SK-N-SH (cell line): ENCODE measurements at regions not wholly inside any gene's neighbourhood (a gene's known extent, or its start where the extent isn't known, plus 50 kb on each side); places are given as distances from the start of the nearest gene placed in this dataset.

Source experiments
- CTCF ChIA-PET: fragments of 300-600, 350-600 bp; formaldehyde crosslinking; extraction: SDS; loops from one replicate; lab custom pipeline; 2021; lab: Yijun Ruan, JAX
- POLR2A ChIA-PET: fragments of 350-600 bp; sonication (Branson Sonifier 250); formaldehyde crosslinking; extraction: SDS; loops from one replicate; lab custom pipeline; 2020; ENCODE audit warnings: antibody characterized with exemption, inconsistent platforms; lab: Yijun Ruan, JAX
- DNase-seq: peaks from one replicate; pipeline ENCODE4 v3.0.0; 2012
- H2AFZ ChIP-seq: fragments of 200-600 bp; sonication (generic); 2 replicates; pipeline ENCODE4 v1.8.1; 2016; ENCODE audit warnings: antibody characterized with exemption, mild to moderate bottlenecking, low read depth
- H3F3A ChIP-seq: fragments of 200-600 bp; sonication (generic); replicated peaks from 2 replicates; pipeline ENCODE3; 2016; ENCODE audit warnings: antibody characterized with exemption, mild to moderate bottlenecking; ENCODE audit not compliant: insufficient read depth
- H3K27ac ChIP-seq, 2 experiments: fragments of 200-500 bp in 1 of 2; fragments of 200-600 bp in 1 of 2; sonication (Bioruptor generic) in 1 of 2; sonication (generic), shearing (Covaris generic) in 1 of 2; 2 replicates each; pipeline versions ENCODE4 v1.5.1 to v1.6.1; 2014 to 2016; ENCODE audit warnings: low read depth in 2 of 2, inconsistent platforms in 1 of 2, low read length in 1 of 2, mild to moderate bottlenecking in 1 of 2, mixed read lengths in 1 of 2
- H3K27me3 ChIP-seq: fragments of 200-600 bp; sonication (generic), shearing (Covaris generic); 2 replicates; pipeline ENCODE4 v1.6.1; 2016; ENCODE audit warnings: mixed run types; ENCODE audit not compliant: insufficient read depth
- H3K36me3 ChIP-seq, 2 experiments: fragments of 200-500 bp in 1 of 2; fragments of 200-600 bp in 1 of 2; sonication (Bioruptor generic) in 1 of 2; sonication (generic) in 1 of 2; replicated peaks in 1 of 2; 2 replicates each; pipeline versions ENCODE3 to v1.5.1; 2014 to 2016; ENCODE audit warnings: low read length in 1 of 2, mild to moderate bottlenecking in 1 of 2; ENCODE audit not compliant: insufficient read depth in 2 of 2, control insufficient read depth in 1 of 2
- H3K4me1 ChIP-seq, 2 experiments: fragments of 200-500 bp in 1 of 2; fragments of 200-600 bp in 1 of 2; sonication (Bioruptor generic) in 1 of 2; sonication (generic), shearing (Covaris generic) in 1 of 2; 2 replicates each; pipeline versions ENCODE4 v1.5.1 to v1.6.1; 2014 to 2016; ENCODE audit warnings: low read depth in 1 of 2, low read length in 1 of 2, mixed run types in 1 of 2; ENCODE audit not compliant: insufficient read depth in 2 of 2, control insufficient read depth in 1 of 2
- H3K4me2 ChIP-seq: fragments of 200-600 bp; sonication (generic), shearing (Covaris generic); 2 replicates; pipeline ENCODE4 v1.6.1; 2017; ENCODE audit warnings: mixed run types
- H3K4me3 ChIP-seq, 2 experiments: fragments of 200-500 bp in 1 of 2; fragments of 200-600 bp in 1 of 2; sonication (Bioruptor generic) in 1 of 2; sonication (generic), shearing (Covaris generic) in 1 of 2; 2 replicates each; pipeline versions ENCODE4 v1.5.1 to v1.8.1; 2014 to 2016; ENCODE audit warnings: low read depth in 2 of 2, inconsistent platforms in 1 of 2, low read length in 1 of 2, mild to moderate bottlenecking in 1 of 2, mixed read lengths in 1 of 2, moderate library complexity in 1 of 2
- H3K79me2 ChIP-seq: fragments of 200-600 bp; sonication (generic); 2 replicates; pipeline ENCODE4 v1.8.1; 2017; ENCODE audit warnings: mild to moderate bottlenecking; ENCODE audit not compliant: insufficient read depth
- H3K9ac ChIP-seq: fragments of 200-600 bp; sonication (generic); 2 replicates; pipeline ENCODE4 v1.6.1; 2017; ENCODE audit warnings: mixed run types
- H3K9me2 ChIP-seq: fragments of 200-600 bp; sonication (generic); 2 replicates; pipeline ENCODE4 v1.6.1; 2017; ENCODE audit warnings: mixed run types
- H3K9me3 ChIP-seq: fragments of 200-600 bp; sonication (generic); 2 replicates; pipeline ENCODE4 v1.6.1; 2017; ENCODE audit warnings: mixed run types, mild to moderate bottlenecking, moderate library complexity
- H4K20me1 ChIP-seq: fragments of 200-600 bp; sonication (generic); 2 replicates; pipeline ENCODE4 v1.6.1; 2017; ENCODE audit warnings: mild to moderate bottlenecking, mixed run types; ENCODE audit not compliant: insufficient read depth
- FOXM1 ChIP-seq: IDR thresholded peaks from 2 replicates; pipeline ENCODE4 v1.4.0; 2012; ENCODE audit warnings: low read depth, mild to moderate bottlenecking
- GATA2 ChIP-seq: sonication (generic); formaldehyde crosslinking; IDR thresholded peaks from 2 replicates; pipeline ENCODE4 v1.5.0; 2020; ENCODE audit warnings: mild to moderate bottlenecking, missing genetic modification reagents
- JUND ChIP-seq: IDR thresholded peaks from 2 replicates; pipeline ENCODE4 v1.4.0; 2012
- MAX ChIP-seq: IDR thresholded peaks from 2 replicates; pipeline ENCODE4 v1.4.0; 2012; ENCODE audit warnings: low read depth
- PBX3 ChIP-seq: IDR thresholded peaks from 2 replicates; pipeline ENCODE4; 2012
- RAD21 ChIP-seq: IDR thresholded peaks from 2 replicates; pipeline ENCODE4 v1.6.1; 2012; ENCODE audit warnings: mild to moderate bottlenecking, low read length
- REST ChIP-seq: IDR thresholded peaks from 2 replicates; pipeline ENCODE4 v1.6.1; 2012; ENCODE audit warnings: mild to moderate bottlenecking, low read depth, low read length, moderate library complexity
- RXRA ChIP-seq: IDR thresholded peaks from 2 replicates; pipeline ENCODE4 v1.4.0; 2012; ENCODE audit warnings: low read depth, mild to moderate bottlenecking, borderline replicate concordance
- USF2 ChIP-seq: fragments of 150-350 bp; IDR thresholded peaks from 2 replicates; pipeline ENCODE4 v1.6.1; 2017; ENCODE audit warnings: antibody characterized with exemption, low read length, low read depth, borderline replicate concordance
- ZBTB33 ChIP-seq: IDR thresholded peaks from 2 replicates; pipeline ENCODE4 v1.4.0; 2012; ENCODE audit warnings: low read depth, borderline replicate concordance
- WGBS: methylation state at CpG from one replicate; pipeline ENCODE4 v1.1.6; 2017; ENCODE audit warnings: low lambda C conversion rate; 5-methylcytosine and 5-hydroxymethylcytosine counted together
- TF ChIP-seq, protein P1 (sequence below): fragments of 150-350 bp; IDR thresholded peaks from 2 replicates; pipeline ENCODE4 v1.6.1; 2016; ENCODE audit warnings: mild to moderate bottlenecking, low read depth, low read length

DNA sequence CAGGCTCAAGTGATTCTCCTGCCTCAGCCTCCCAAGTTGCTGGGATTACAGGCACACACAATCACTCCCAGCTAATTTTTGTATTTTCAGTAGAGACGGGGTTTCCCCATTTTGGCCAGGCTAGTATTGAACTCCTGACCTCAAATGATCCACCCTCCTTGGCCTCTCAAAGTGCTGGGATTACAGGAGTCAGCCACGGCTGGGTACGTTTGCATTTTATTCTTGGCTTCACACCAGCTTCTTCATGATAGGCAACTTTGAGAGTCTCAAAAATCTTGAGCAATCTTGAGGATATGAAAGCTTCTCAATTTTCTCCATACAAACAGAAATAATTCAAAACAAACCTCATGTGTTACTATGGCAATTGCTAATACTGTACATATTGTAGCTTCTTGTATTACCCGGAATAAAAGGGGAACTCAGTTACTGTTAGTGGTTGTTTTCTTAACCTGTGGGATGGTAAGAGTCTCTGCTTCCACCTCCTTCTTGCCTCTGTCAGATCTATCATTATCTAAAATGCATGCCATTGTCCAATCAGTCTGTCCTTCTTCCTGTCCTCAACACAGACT, 102.9 kb upstream of the SYT4 start (continued):
- TF ChIP-seq REST (no peak), RAD21 (no peak), USF2 (no peak)

- ChIA-PET POLR2A (no interaction called here), CTCF (interaction anchor here (1.0 to 1.3 kb wide), 3 partner anchors 11 to 40 kb away, joined by 3 to 4 read pairs (median 3); no protein-coding TSS in a partner anchor)
- Histone ChIP-seq H3K4me2 (no peak overlapping the region), H3K27me3 (no peaks in the 10 kb centered on the region), H3K4me3 (no peak overlapping the region), H3K4me1 (no peaks in the 10 kb centered on the region), H3K36me3 (no peaks in the 10 kb centered on the region), H3K9me2 (no peaks in the 10 kb centered on the region), H3K79me2 (no peaks in the 10 kb centered on the region), H2AFZ (no peak overlapping the region), H3F3A (no peaks in the 10 kb centered on the region), H4K20me1 (no peaks in the 10 kb centered on the region), H3K9me3 (no peaks in the 10 kb centered on the region), H3K27ac (no peak overlapping the region), H3K9ac (no peak overlapping the region)
- DNase-seq, result no peak
- TF ChIP-seq GATA2 (CRISPR knock-in tag), result no peak
- TF ChIP-seq ZBTB33, result no peak
- no peak for TF ChIP-seq REST
- TF ChIP-seq MAX, result no peak
- no peak for TF ChIP-seq RXRA
- no peak for TF ChIP-seq PBX3
- TF ChIP-seq JUND, result no peak
- TF ChIP-seq RAD21, result no peak
- TF ChIP-seq, protein P1, sequence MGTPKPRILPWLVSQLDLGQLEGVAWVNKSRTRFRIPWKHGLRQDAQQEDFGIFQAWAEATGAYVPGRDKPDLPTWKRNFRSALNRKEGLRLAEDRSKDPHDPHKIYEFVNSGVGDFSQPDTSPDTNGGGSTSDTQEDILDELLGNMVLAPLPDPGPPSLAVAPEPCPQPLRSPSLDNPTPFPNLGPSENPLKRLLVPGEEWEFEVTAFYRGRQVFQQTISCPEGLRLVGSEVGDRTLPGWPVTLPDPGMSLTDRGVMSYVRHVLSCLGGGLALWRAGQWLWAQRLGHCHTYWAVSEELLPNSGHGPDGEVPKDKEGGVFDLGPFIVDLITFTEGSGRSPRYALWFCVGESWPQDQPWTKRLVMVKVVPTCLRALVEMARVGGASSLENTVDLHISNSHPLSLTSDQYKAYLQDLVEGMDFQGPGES, result no peak
- no peak for TF ChIP-seq FOXM1
- WGBS, result 37% methylated on average over 4 of the region's 4 CpGs
Observed at GRCh38 chr18:43382641-43383403, 105.5 kb upstream of the SYT4 start.
